SU-DHL-6 (cell line): ENCODE measurements at regions not wholly inside any gene's neighbourhood (a gene's known extent, or its start where the extent isn't known, plus 50 kb on each side); places are given as distances from the start of the nearest gene placed in this dataset.

Experiments used
- EZH2phosphoT487 ChIP-seq: fragments of 200-600 bp; sonication (generic), shearing (Covaris generic); conservative IDR thresholded peaks from 2 replicates; pipeline ENCODE4 v1.6.1; 2018; ENCODE audit warnings: mild to moderate bottlenecking, antibody characterized with exemption, low read length, moderate library complexity, mixed read lengths
- TF ChIP-seq, protein P1 (sequence below): fragments of 200-600 bp; sonication (generic); IDR thresholded peaks from one replicate; pipeline ENCODE4 v1.5.1; 2017; ENCODE audit warnings: antibody characterized with exemption, mild to moderate bottlenecking, low read length, moderate library complexity; ENCODE audit not compliant: insufficient read depth, poor library complexity, severe bottlenecking

DNA sequence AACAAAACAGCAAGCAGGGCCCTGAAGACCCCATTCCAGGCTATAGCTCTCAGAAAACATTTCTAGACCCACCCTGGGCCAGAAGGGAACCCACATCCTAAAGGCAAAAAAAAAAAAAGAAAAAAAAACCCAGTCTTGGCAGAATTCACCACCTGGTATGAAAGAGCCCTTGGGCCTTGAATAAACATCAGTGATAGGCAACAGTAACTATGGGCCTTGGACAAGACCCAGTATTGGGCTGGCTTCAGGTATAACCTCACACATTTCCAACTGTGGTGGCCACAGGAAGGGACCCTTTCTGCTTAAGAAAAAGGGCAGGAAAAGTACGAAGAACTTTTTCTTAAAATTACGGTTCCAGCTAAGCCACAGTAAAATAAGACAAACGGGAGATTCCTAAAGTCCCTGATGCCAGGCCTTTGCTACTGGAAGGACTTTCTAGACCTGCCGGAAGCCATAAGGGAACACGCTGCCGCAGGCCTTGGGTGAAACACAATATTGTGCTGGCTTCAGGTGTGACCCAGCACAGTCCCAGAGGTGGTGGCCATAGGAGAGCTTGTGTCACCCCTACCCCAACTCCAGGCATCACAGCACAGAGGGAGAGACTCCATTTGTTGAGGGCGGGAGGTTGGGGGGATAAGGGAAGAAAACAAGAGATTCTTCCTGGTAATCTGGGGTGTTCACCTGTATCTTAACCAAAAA is 505.2 kb upstream of the RGMB start:
- TF ChIP-seq, protein P1, sequence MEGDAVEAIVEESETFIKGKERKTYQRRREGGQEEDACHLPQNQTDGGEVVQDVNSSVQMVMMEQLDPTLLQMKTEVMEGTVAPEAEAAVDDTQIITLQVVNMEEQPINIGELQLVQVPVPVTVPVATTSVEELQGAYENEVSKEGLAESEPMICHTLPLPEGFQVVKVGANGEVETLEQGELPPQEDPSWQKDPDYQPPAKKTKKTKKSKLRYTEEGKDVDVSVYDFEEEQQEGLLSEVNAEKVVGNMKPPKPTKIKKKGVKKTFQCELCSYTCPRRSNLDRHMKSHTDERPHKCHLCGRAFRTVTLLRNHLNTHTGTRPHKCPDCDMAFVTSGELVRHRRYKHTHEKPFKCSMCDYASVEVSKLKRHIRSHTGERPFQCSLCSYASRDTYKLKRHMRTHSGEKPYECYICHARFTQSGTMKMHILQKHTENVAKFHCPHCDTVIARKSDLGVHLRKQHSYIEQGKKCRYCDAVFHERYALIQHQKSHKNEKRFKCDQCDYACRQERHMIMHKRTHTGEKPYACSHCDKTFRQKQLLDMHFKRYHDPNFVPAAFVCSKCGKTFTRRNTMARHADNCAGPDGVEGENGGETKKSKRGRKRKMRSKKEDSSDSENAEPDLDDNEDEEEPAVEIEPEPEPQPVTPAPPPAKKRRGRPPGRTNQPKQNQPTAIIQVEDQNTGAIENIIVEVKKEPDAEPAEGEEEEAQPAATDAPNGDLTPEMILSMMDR: no peak
- no peak for TF ChIP-seq EZH2phosphoT487
